ENCODE measurements at regions not wholly inside any gene's neighbourhood (a gene's known extent, or its start where the extent isn't known, plus 50 kb on each side); places are given as distances from the start of the nearest gene placed in this dataset.
A peak's percentile ranks its signal among the peaks of the same experiment; 100 is the strongest.

DNA sequence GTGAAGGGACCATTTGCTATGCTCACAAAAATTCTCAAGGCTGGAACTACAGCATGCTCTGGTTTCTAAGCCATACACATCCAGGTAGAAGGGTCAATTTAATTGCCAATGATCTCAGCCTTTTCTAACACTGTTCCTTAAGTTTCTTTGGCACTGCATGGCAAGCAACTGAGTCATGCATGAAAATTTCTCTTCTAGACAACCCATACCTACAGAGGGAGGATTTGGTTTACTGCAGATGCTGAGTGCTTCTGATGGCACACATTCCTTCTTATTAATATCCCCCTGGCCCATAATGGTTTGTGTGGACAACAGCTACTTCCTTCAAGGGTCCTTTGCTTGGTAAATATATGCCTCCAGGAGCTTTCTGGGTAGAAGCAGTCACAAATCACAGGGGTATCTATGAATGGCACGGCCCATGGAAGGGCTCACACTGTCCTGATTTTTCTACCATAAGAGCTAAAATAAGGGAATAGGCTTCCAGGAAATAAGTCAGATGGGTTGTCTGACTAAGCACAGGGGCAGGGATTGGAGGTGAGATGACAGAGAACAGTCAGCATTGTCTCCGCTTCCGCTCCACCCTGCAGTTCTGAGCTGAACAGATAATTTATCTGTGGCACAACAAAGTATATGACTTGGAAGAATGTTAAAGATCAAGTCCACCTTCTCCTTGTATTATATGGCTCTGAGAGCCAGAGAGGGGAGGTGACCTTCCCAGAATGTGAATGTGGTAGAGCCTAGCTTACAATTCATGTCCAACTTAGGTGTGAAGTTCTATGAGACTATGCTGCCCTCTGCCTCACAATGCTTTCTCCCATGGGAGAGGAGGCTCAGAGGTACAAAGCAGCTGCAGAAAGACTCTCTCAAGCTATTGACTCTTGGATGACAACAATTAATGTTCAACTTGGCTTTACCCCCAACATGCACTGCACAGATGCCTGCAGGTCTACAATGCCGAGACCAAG is 199.2 kb upstream of the TNP1 start:
- DNase-seq (ENCODE audit: low read depth) = peak; percentile 35
- TF ChIP-seq, protein P1, sequence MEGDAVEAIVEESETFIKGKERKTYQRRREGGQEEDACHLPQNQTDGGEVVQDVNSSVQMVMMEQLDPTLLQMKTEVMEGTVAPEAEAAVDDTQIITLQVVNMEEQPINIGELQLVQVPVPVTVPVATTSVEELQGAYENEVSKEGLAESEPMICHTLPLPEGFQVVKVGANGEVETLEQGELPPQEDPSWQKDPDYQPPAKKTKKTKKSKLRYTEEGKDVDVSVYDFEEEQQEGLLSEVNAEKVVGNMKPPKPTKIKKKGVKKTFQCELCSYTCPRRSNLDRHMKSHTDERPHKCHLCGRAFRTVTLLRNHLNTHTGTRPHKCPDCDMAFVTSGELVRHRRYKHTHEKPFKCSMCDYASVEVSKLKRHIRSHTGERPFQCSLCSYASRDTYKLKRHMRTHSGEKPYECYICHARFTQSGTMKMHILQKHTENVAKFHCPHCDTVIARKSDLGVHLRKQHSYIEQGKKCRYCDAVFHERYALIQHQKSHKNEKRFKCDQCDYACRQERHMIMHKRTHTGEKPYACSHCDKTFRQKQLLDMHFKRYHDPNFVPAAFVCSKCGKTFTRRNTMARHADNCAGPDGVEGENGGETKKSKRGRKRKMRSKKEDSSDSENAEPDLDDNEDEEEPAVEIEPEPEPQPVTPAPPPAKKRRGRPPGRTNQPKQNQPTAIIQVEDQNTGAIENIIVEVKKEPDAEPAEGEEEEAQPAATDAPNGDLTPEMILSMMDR (IDR thresholded peaks at IDR 0.05; ENCODE audit: low read length, missing control alignments) = no peak
- H3K4me3 ChIP-seq (replicated peaks; ENCODE audit: low read depth, low read length) = no peak overlapping the region

DNA sequence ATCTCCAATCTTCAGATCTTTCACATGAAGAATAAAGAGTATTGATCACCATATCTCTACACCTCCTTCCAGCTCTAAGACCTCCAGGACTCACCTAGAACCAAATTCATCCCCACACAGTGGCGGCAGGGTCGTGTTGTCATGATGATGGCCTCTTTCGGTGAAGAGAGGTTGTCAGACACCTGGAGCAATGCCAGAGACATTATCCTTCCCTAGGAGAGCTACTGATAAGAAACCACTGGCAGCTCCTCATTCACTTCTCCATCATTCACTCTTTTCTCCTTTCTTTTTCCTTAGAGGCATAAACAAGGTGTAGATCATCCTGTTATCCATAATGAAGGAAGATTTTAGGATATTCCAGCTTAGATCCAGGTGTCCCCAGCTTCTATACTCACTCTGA is 197.9 kb upstream of the TNP1 start:
- H3K4me3 ChIP-seq (replicated peaks; ENCODE audit: low read depth, low read length) = no peak overlapping the region
- no peak for DNase-seq (ENCODE audit: low read depth)
- TF ChIP-seq, protein P1 (IDR thresholded peaks at IDR 0.05; ENCODE audit: low read length, missing control alignments) = no peak

DNA sequence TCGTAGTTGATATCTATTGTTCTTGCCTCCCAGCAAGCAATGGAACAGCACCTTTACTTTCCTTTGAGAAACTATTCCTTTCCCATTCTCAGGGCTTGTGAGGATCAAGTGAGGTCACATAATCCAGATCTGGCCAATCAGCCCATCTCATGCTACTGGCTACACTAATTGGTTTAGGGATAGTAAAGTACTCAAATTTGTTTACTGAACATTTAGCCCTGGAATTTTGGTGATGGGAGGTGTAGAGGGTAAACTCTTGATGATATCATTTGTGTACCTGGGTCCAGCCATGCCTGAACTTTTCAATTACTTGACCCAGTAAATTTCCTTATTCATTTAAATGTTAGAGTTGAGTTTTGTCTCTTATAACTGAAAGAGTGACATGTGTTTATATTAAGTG is 195.8 kb upstream of the TNP1 start:
- no peak for DNase-seq (ENCODE audit: low read depth)
- H3K4me3 ChIP-seq (replicated peaks; ENCODE audit: low read depth, low read length) = no peak overlapping the region
- TF ChIP-seq, protein P1 (IDR thresholded peaks at IDR 0.05; ENCODE audit: low read length, missing control alignments) = no peak

DNA sequence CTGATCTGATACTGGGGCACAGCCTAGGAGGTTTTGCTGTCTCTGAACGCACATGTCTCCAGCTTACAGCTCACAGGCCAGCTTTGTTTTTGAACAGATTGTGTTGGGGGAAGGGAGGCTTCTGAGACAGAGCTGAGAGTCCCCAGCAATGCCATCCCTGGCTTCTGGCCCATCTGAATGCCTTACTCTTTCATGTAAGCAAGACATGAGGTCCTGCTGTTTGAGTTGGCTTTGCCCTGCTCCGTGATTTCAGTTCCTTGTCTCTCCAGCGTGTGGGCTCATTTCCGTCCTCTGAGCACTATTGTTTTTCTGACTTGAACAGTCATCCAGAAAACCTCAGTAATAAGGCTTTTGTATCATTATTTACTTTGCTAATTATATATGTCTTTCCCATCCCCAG is 194.9 kb upstream of the TNP1 start:
- TF ChIP-seq, protein P1 (IDR thresholded peaks at IDR 0.05; ENCODE audit: low read length, missing control alignments) = no peak
- DNase-seq (ENCODE audit: low read depth) = no peak
- no peak overlapping the region for H3K4me3 ChIP-seq (replicated peaks; ENCODE audit: low read depth, low read length)

DNA sequence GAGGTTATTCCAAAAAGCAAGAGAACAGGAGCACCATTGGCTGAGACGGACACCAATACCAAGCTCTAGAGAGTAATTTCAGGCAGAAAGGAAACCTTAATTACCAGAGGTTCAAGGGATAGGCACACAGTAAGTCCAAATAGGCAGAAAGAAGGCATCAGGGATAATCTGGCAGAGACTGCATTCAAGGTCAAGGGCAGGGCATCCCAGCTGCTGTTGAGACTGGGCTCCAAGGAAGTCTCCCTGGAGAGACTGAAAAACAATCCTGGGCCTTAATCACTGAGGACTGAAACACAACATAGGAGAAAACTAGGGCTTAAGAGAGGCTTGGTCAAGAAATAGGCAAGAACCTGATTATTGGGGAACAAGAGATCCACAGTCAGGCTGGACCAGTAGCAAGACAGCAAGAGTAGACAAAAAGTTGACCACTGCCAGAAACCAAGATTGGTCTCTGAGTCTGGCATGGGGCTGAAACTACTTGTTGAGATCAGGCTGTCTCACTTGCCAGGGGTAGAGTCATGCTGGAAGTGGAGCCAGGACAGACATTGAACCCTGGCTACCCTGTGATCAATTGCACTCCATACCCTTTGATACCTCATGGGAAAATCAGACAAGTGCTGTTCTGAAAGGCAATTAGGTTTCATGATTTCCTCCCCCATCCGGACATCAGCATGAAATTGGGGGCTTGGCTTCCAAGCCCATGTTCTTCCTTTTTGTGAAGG is 193.2 kb upstream of the TNP1 start:
- TF ChIP-seq, protein P1 (IDR thresholded peaks at IDR 0.05; ENCODE audit: low read length, missing control alignments) = no peak
- DNase-seq (ENCODE audit: low read depth) = no peak

DNA sequence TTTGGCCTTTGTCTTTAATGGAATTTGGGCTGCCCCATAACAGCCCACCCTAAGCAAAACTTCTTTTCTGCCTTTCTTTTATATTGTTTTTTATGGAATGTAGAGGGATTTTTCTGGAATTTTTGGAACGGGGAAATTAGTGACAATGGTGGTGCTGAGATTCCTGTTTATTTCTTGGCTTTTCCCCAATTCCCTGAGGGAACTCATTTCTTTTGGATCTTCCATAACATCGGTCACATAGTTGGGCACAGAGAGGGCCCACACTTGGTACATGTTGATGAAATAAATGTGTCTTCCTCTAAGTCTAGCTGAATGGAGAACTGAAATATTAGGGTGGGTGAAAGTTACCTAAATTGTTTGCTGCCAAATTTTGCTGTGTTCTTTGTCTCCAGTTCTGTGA is 191.6 kb upstream of the TNP1 start:
- DNase-seq (ENCODE audit: low read depth) = no peak
- TF ChIP-seq, protein P1 (IDR thresholded peaks at IDR 0.05; ENCODE audit: low read length, missing control alignments) = no peak

More for the DNA sequence above, 193.2 kb upstream of the TNP1 start:
- no peak overlapping the region for H3K4me3 ChIP-seq (replicated peaks; ENCODE audit: low read depth, low read length)

More for the DNA sequence above, 191.6 kb upstream of the TNP1 start:
- no peak overlapping the region for H3K4me3 ChIP-seq (replicated peaks; ENCODE audit: low read depth, low read length)

Measured in fibroblast of pulmonary artery (primary cell).